SU-DHL-6 (cell line): ENCODE measurements at regions not wholly inside any gene's neighbourhood (a gene's known extent, or its start where the extent isn't known, plus 50 kb on each side); places are given as distances from the start of the nearest gene placed in this dataset.

ENCODE experiments used
- EZH2phosphoT487 ChIP-seq: fragments of 200-600 bp; sonication (generic), shearing (Covaris generic); conservative IDR thresholded peaks from 2 replicates; pipeline ENCODE4 v1.6.1; 2018; ENCODE audit warnings: mild to moderate bottlenecking, antibody characterized with exemption, low read length, moderate library complexity, mixed read lengths
- TF ChIP-seq, protein P1 (sequence below): fragments of 200-600 bp; sonication (generic); IDR thresholded peaks from one replicate; pipeline ENCODE4 v1.5.1; 2017; ENCODE audit warnings: antibody characterized with exemption, mild to moderate bottlenecking, low read length, moderate library complexity; ENCODE audit not compliant: insufficient read depth, poor library complexity, severe bottlenecking

- TF ChIP-seq, protein P1, sequence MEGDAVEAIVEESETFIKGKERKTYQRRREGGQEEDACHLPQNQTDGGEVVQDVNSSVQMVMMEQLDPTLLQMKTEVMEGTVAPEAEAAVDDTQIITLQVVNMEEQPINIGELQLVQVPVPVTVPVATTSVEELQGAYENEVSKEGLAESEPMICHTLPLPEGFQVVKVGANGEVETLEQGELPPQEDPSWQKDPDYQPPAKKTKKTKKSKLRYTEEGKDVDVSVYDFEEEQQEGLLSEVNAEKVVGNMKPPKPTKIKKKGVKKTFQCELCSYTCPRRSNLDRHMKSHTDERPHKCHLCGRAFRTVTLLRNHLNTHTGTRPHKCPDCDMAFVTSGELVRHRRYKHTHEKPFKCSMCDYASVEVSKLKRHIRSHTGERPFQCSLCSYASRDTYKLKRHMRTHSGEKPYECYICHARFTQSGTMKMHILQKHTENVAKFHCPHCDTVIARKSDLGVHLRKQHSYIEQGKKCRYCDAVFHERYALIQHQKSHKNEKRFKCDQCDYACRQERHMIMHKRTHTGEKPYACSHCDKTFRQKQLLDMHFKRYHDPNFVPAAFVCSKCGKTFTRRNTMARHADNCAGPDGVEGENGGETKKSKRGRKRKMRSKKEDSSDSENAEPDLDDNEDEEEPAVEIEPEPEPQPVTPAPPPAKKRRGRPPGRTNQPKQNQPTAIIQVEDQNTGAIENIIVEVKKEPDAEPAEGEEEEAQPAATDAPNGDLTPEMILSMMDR, result no peak
- no peak for TF ChIP-seq EZH2phosphoT487
These were observed 567.2 kb upstream of the CBLB start for GRCh38 chr3:106435899-106436453.
